ENCODE measurements at regions not wholly inside any gene's neighbourhood (a gene's known extent, or its start where the extent isn't known, plus 50 kb on each side); places are given as distances from the start of the nearest gene placed in this dataset.

GRCh38 chr2:221176667-221177066, 395.4 kb downstream of the EPHA4 start:
- TF ChIP-seq CTCF (IDR thresholded peaks at IDR 0.05; ENCODE audit: poor library complexity): no peak
- no peak for TF ChIP-seq EZH2 (IDR thresholded peaks at IDR 0.05; ENCODE audit: borderline replicate concordance)
- no peak for TF ChIP-seq EZH2phosphoT487 (IDR thresholded peaks at IDR 0.05; ENCODE audit: low read depth, severe bottlenecking, unreplicated experiment)

Data from hepatocyte (in vitro differentiated cells).